OCI-LY7 (cell line): ENCODE measurements at regions not wholly inside any gene's neighbourhood (a gene's known extent, or its start where the extent isn't known, plus 50 kb on each side); places are given as distances from the start of the nearest gene placed in this dataset.

ENCODE experiments used
- BruUV-seq: library from RNA; stranded (reverse); fragments of 400-500 nt; replicated peaks from 2 replicates; lab custom pipeline; 2021; lab: Mats Ljungman, UMichigan
- CTCF ChIA-PET: fragments of 300-600 bp; sonication (Branson Sonifier 250); formaldehyde crosslinking; loops from one replicate; lab custom pipeline; 2022; ENCODE audit warnings: antibody characterized with exemption; ENCODE audit not compliant: unreplicated experiment; lab: Charles Lee
- POLR2A ChIA-PET: fragments of 300-600 bp; sonication (Branson Sonifier 250); formaldehyde crosslinking; loops from one replicate; lab custom pipeline; 2022; ENCODE audit warnings: antibody characterized with exemption; lab: Charles Lee
- DNase-seq: peaks from one replicate; pipeline ENCODE4 v3.0.0-alpha.2; 2015; ENCODE audit warnings: low spot score
- H2AFZ ChIP-seq: fragments of 200-600 bp; sonication (generic), shearing (Covaris generic); 2 replicates; pipeline ENCODE4 v1.6.1; 2014; ENCODE audit warnings: mild to moderate bottlenecking, antibody characterized with exemption, low read length, moderate library complexity
- H3K27ac ChIP-seq: fragments of 200-600 bp; sonication (generic); 2 replicates; pipeline ENCODE4 v1.5.1; 2014; ENCODE audit warnings: mixed run types, low read depth, mild to moderate bottlenecking, moderate library complexity, low read length, inconsistent platforms; ENCODE audit not compliant: poor library complexity, severe bottlenecking
- H3K36me3 ChIP-seq: fragments of 200-600 bp; sonication (generic); 2 replicates; pipeline ENCODE4 v1.6.1; 2014; ENCODE audit warnings: mild to moderate bottlenecking, antibody characterized with exemption, low read length, moderate library complexity, mixed read lengths; ENCODE audit not compliant: insufficient read depth
- H3K4me1 ChIP-seq: fragments of 200-600 bp; sonication (generic); 2 replicates; pipeline ENCODE4 v1.5.1; 2014; ENCODE audit warnings: mild to moderate bottlenecking, low read length; ENCODE audit not compliant: insufficient read depth, poor library complexity, severe bottlenecking
- H3K4me2 ChIP-seq: fragments of 200-600 bp; sonication (generic); 2 replicates; pipeline ENCODE4 v1.6.1; 2014; ENCODE audit warnings: mild to moderate bottlenecking, low read length
- H3K4me3 ChIP-seq: fragments of 200-600 bp; sonication (generic); 2 replicates; pipeline ENCODE4 v1.5.1; 2014; ENCODE audit warnings: mild to moderate bottlenecking, low read depth, low read length; ENCODE audit not compliant: poor library complexity, severe bottlenecking
- H3K79me2 ChIP-seq: fragments of 200-600 bp; sonication (generic); 2 replicates; pipeline ENCODE4 v1.6.1; 2016; ENCODE audit warnings: low read depth, mild to moderate bottlenecking, low read length, moderate library complexity, mixed read lengths; ENCODE audit not compliant: insufficient read depth
- H3K9me2 ChIP-seq: fragments of 200-600 bp; sonication (generic); 2 replicates; pipeline ENCODE4 v1.6.1; 2016; ENCODE audit warnings: mild to moderate bottlenecking, low read length, mixed read lengths; ENCODE audit not compliant: insufficient read depth
- H3K9me3 ChIP-seq: fragments of 200-600 bp; sonication (generic); 2 replicates; pipeline ENCODE4 v1.6.1; 2014; ENCODE audit warnings: mild to moderate bottlenecking, mixed run types, low read length, mixed read lengths
- H4K20me1 ChIP-seq: fragments of 200-600 bp; sonication (generic); 2 replicates; pipeline ENCODE4 v1.6.1; 2014; ENCODE audit warnings: mild to moderate bottlenecking, antibody characterized with exemption, low read length, moderate library complexity, mixed read lengths; ENCODE audit not compliant: insufficient read depth
- EZH2phosphoT487 ChIP-seq: fragments of 200-600 bp; sonication (generic); IDR thresholded peaks from 2 replicates; pipeline ENCODE4 v1.6.1; 2018; ENCODE audit warnings: low read depth, borderline replicate concordance, mild to moderate bottlenecking, mixed run types, antibody characterized with exemption, low read length, moderate library complexity, mixed read lengths
- intact Hi-C: fragments of 100-400 bp; cut with micrococcal nuclease; formaldehyde crosslinking; loops from one replicate; pipeline ENCODE4 v1.10.0; 2022; ENCODE audit not compliant: unreplicated experiment
- TF ChIP-seq, protein P1 (sequence below): fragments of 200-600 bp; sonication (generic); conservative IDR thresholded peaks from 2 replicates; pipeline ENCODE4 v1.5.1; 2014; ENCODE audit warnings: mild to moderate bottlenecking, antibody characterized with exemption, low read length, moderate library complexity, mixed read lengths

- H3K4me2 ChIP-seq = no peak overlapping the region
- H2AFZ ChIP-seq = no peak overlapping the region
- POLR2A ChIA-PET = no interaction called here
These were observed 924.4 kb upstream of the NXPH2 start for GRCh38 chr2:139704606-139705005.

DNA sequence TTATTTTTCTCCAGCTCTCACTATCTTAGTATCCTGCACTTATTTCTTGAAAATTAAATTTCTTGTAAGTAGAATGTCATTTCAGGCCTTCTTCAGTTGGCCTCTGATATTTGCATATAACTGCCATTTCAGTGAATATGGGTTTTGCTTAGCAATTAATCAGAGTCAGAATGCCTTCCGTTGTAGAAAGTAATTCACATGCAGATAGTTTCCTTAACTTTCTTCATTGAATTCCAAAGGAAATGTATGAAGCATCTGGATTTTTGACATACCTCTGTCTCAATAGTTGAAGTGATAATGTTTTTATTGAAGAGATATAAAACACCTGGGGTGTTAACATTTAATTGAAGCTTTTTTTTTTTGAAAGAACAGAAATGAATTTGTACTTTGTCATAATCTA lies 914.1 kb upstream of the NXPH2 start:
- CTCF ChIA-PET = no interaction called here
- no peak for DNase-seq
- no peak overlapping the region for H3K4me2 ChIP-seq
- H3K4me1 ChIP-seq = no peaks in the 10 kb centered on the region
- TF ChIP-seq, protein P1, sequence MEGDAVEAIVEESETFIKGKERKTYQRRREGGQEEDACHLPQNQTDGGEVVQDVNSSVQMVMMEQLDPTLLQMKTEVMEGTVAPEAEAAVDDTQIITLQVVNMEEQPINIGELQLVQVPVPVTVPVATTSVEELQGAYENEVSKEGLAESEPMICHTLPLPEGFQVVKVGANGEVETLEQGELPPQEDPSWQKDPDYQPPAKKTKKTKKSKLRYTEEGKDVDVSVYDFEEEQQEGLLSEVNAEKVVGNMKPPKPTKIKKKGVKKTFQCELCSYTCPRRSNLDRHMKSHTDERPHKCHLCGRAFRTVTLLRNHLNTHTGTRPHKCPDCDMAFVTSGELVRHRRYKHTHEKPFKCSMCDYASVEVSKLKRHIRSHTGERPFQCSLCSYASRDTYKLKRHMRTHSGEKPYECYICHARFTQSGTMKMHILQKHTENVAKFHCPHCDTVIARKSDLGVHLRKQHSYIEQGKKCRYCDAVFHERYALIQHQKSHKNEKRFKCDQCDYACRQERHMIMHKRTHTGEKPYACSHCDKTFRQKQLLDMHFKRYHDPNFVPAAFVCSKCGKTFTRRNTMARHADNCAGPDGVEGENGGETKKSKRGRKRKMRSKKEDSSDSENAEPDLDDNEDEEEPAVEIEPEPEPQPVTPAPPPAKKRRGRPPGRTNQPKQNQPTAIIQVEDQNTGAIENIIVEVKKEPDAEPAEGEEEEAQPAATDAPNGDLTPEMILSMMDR = no peak
- TF ChIP-seq EZH2phosphoT487 = no peak
- no peaks in the 10 kb centered on the region; the same call in 1 of the 2 replicates for H3K9me2 ChIP-seq
- H3K36me3 ChIP-seq = no peaks in the 10 kb centered on the region
- H4K20me1 ChIP-seq = no peaks in the 10 kb centered on the region
- no peak overlapping the region for H3K4me3 ChIP-seq
- H3K79me2 ChIP-seq = no peaks in the 10 kb centered on the region
- H3K27ac ChIP-seq = no peak overlapping the region
- BruUV-seq = no TSS peak
- intact Hi-C loops = no loop called here
- H2AFZ ChIP-seq = no peak overlapping the region
- H3K9me3 ChIP-seq = no peaks in the 10 kb centered on the region
- POLR2A ChIA-PET = no interaction called here

More at GRCh38 chr2:139704606-139705005, 924.4 kb upstream of the NXPH2 start:
- no peaks in the 10 kb centered on the region for H4K20me1 ChIP-seq
- no peaks in the 10 kb centered on the region for H3K79me2 ChIP-seq
- CTCF ChIA-PET = no interaction called here
- H3K4me1 ChIP-seq = no peaks in the 10 kb centered on the region
- intact Hi-C loops = no loop called here
- no peak for TF ChIP-seq EZH2phosphoT487
- TF ChIP-seq, protein P1 = no peak
- H3K27ac ChIP-seq = no peak overlapping the region
- DNase-seq = no peak
- no TSS peak for BruUV-seq
- H3K36me3 ChIP-seq = no peaks in the 10 kb centered on the region
- no peaks in the 10 kb centered on the region for H3K9me3 ChIP-seq
- H3K9me2 ChIP-seq = no peaks in the 10 kb centered on the region
- H3K4me3 ChIP-seq = no peak overlapping the region

GRCh38 chr2:139686205-139686604 lies 906.0 kb upstream of the NXPH2 start:
- no TSS peak for BruUV-seq
- no peaks in the 10 kb centered on the region for H3K36me3 ChIP-seq
- DNase-seq = no peak
- no peaks in the 10 kb centered on the region for H3K9me2 ChIP-seq
- TF ChIP-seq, protein P1 = no peak
- TF ChIP-seq EZH2phosphoT487 = no peak
- H3K4me2 ChIP-seq = no peak overlapping the region
- ChIA-PET CTCF (no interaction called here), POLR2A (no interaction called here)
- H3K27ac ChIP-seq = no peak overlapping the region
- H4K20me1 ChIP-seq = no peaks in the 10 kb centered on the region
- no peaks in the 10 kb centered on the region for H3K4me1 ChIP-seq
- intact Hi-C loops = no loop called here
- H3K4me3 ChIP-seq = no peak overlapping the region
- no peaks in the 10 kb centered on the region for H3K79me2 ChIP-seq
- no peak overlapping the region for H2AFZ ChIP-seq
- H3K9me3 ChIP-seq = no peaks in the 10 kb centered on the region
